Epithelial cell of prostate (primary cell): ENCODE measurements at regions not wholly inside any gene's neighbourhood (a gene's known extent, or its start where the extent isn't known, plus 50 kb on each side); places are given as distances from the start of the nearest gene placed in this dataset.

Source experiments
- DNase-seq: peaks from one replicate; pipeline ENCODE4 v3.0.0-alpha.2; 2011; ENCODE audit warnings: low read depth, low spot score
- H3K27ac ChIP-seq: fragments of 450-650 bp; 2 replicates; pipeline ENCODE4 v1.5.1; 2017; ENCODE audit warnings: mild to moderate bottlenecking

DNA sequence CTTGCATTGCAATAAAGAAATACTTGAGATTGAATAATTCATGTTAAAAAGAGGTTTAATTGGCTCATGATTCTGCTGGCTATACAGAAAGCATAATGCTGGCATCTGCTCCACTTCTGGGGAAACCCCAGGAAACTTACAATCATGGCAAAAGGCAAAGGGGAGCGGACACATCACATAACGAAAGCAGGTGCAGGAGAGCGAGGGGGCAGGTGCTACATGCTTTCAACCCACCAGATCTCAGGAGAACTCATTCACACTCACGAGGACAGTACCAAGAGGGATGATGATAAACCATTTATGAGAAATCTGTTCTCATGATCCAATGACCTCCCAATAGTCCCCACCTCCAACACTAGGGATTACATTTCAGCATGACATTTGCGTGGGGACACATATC, 172.6 kb downstream of the RASSF9 start:
- no peak for DNase-seq

GRCh38 chr12:85664429-85664828, 171.8 kb downstream of the RASSF9 start:
- no peak overlapping the region for H3K27ac ChIP-seq
- DNase-seq = no peak

More for the DNA sequence above, 172.6 kb downstream of the RASSF9 start:
- no peak overlapping the region for H3K27ac ChIP-seq

GRCh38 chr12:85669911-85670310, 166.3 kb downstream of the RASSF9 start:
- DNase-seq = no peak
- no peak overlapping the region for H3K27ac ChIP-seq

- no peak overlapping the region for H3K27ac ChIP-seq
- no peak for DNase-seq
These were observed 163.8 kb downstream of the RASSF9 start for GRCh38 chr12:85672436-85672835.

DNA sequence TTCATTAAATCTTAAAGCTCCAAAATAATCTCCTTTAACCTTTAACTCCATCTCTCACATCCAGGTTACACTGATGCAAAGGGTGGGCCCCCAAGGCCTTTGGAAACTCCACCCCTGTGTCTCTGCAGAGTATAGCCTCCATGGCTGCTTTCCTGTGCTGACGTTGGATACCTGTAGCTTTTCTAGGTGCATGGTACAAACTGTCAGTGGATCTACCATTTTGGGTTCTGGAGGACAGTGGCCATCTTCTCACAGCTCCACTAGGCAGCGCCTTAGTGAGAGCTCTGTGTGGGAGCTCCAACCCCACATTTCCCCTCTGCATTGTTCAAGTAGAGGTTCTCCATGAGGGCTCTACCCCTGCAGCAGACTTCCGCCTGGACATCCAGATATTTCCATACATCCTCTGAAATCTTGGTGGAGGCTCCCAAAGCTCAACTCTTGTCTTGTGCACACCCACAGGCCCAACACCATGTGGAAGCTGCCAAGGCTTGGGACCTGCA, 162.2 kb downstream of the RASSF9 start:
- no peak for DNase-seq
- H3K27ac ChIP-seq = no peak overlapping the region

- no peak overlapping the region for H3K27ac ChIP-seq
- no peak for DNase-seq
These were observed 159.1 kb downstream of the RASSF9 start for GRCh38 chr12:85676816-85677749.

- no peak for DNase-seq
- no peak overlapping the region for H3K27ac ChIP-seq
These were observed 156.9 kb downstream of the RASSF9 start for GRCh38 chr12:85679296-85679695.

DNA sequence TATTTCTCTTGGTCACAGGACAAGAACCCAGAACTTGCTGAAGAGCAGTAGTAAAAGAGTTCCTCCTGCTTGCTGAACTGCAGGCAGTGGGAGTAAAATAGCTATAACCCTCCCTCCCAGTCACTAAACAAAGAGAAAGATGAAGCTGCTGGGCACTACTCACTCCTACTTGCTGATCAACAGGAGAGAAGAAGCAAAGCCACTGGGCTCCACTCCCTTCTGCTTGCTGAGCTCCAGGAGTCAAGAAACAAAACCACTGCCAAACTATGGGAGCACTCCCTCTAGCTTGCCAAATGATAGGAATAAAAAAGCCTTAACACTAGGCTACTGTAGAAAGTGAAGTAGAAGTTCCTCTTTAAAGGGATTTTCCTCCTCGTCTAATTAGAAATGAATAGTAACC, 155.3 kb downstream of the RASSF9 start:
- H3K27ac ChIP-seq = peak overlapping the region; percentile 17
- no peak for DNase-seq

DNA sequence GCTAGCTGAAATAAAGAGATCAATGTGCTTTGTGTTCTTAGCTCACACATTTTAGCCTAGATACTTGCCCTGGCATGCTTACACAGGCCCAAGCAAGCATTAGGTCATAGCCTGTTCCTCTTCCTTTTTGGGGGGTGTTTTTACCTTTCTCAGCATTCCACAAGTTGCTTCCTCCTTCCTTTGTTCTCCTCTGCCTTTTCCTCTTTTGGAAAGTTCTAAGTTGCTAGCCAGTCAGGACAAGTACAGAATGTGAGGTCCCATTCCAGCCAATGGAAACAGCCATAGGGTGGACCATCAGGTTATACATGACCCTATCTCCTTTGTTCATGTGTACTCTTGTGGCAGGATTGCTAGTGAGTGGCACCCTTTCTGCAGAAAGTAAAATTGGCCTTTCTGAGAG, 154.9 kb downstream of the RASSF9 start:
- no peak for DNase-seq

GRCh38 chr12:85683051-85683450, 153.2 kb downstream of the RASSF9 start:
- no peak overlapping the region for H3K27ac ChIP-seq
- no peak for DNase-seq

More for the DNA sequence above, 154.9 kb downstream of the RASSF9 start:
- H3K27ac ChIP-seq = peak overlapping the region; percentile 17

- no peak overlapping the region for H3K27ac ChIP-seq
- no peak for DNase-seq
These were observed 147.4 kb downstream of the RASSF9 start for GRCh38 chr12:85688837-85689236.

- DNase-seq = no peak
- H3K27ac ChIP-seq = no peak overlapping the region
These were observed 146.1 kb downstream of the RASSF9 start for GRCh38 chr12:85690146-85690545.

DNA sequence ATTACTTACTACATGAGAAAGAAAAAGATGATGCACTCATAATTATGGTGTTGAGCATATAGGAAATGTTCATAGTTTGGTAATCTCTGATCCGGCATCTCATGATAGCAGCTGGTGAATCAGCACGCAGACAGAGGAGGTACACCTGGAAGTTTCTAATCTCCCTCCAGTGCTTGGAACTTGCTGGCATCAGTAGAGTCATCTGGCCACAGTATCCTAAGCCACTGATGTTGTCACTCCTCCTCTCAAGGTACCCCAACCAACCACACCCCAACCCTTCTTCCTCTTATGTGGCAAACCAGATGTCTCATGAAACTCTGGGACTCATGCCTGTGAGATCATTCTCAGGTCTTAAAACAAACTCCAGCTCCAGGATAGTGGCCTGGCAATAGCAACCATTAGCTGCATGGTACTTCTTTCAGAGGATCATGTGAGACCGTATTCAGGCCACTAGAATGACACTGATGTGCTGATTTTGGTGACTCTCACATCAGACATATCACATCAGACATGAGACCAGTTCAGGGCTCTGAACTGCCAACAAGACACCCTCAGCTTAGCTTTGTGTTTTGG, 143.0 kb downstream of the RASSF9 start:
- no peak for DNase-seq
- H3K27ac ChIP-seq = no peak overlapping the region

- no peak overlapping the region for H3K27ac ChIP-seq
- DNase-seq = no peak
These were observed 141.0 kb downstream of the RASSF9 start for GRCh38 chr12:85695097-85695715.

GRCh38 chr12:85697003-85697402, 139.2 kb downstream of the RASSF9 start:
- no peak overlapping the region for H3K27ac ChIP-seq
- no peak for DNase-seq

- no peak for DNase-seq
- no peak overlapping the region for H3K27ac ChIP-seq
These were observed 137.3 kb downstream of the RASSF9 start for GRCh38 chr12:85698937-85699336.

DNA sequence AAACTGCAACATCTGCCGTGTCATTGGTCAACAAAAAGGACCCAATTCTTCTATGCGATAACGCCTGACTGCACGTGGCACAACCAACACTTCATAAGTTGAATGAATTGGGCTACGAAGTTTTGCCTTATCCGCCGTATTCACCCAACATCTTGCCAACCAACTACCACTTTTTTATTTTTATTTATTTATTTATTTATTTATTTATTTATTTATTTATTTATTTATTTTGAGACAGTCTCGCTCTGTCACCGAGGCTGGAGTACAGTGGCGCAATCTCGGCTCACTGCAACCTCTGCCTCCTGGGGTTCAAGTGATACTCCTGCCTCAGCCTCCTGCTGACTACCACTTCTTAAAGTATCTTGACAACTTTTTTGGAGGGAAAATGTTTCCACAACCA, 127.4 kb downstream of the RASSF9 start:
- no peak overlapping the region for H3K27ac ChIP-seq
- DNase-seq = no peak

GRCh38 chr12:85711735-85712390, 124.3 kb downstream of the RASSF9 start:
- no peak for DNase-seq
- H3K27ac ChIP-seq = no peak overlapping the region

DNA sequence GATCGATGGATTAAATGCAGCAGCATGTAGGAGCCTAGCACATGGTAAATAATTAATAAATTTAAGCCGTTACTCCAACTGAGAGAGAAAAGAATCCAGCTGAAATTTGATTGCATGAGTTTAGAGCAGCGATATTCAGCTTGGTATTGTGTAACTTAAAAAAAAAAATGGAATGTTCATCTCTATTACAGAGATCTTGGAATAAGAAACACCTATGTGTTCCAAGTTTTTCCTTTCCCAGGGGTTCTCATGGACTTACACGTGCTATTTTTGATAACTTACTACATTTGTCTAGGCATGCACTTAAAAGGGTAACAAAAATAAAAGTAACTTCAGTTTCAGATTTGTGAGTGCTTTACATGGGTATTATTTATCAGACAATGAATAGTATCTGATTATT, 122.8 kb downstream of the RASSF9 start:
- no peak overlapping the region for H3K27ac ChIP-seq
- DNase-seq = no peak

GRCh38 chr12:85714425-85714824, 121.8 kb downstream of the RASSF9 start:
- no peak overlapping the region for H3K27ac ChIP-seq
- no peak for DNase-seq
